Testis (tissue), 2 donors: ENCODE measurements at regions not wholly inside any gene's neighbourhood (a gene's known extent, or its start where the extent isn't known, plus 50 kb on each side); places are given as distances from the start of the nearest gene placed in this dataset.
"Not testable (repeated sequence)": the region's sequence is repeated elsewhere in the genome, so short reads cannot be mapped to it uniquely, and the experiment has no call there.

Experiments used
- DNase-seq: peaks from one replicate; pipeline ENCODE4 v3.0.0-alpha.2; 2019
- H3K27ac ChIP-seq, 2 donors: fragments of 200-600 bp; sonication (generic); one replicate each; pipeline ENCODE4 v1.5.1; 2019
- H3K27me3 ChIP-seq: fragments of 200-600 bp; sonication (generic); one replicate; pipeline ENCODE4 v1.5.1; 2019
- H3K36me3 ChIP-seq: fragments of 200-600 bp; sonication (generic); one replicate; pipeline ENCODE4 v1.5.1; 2017; ENCODE audit warnings: low read depth; ENCODE audit errors: missing control alignments
- H3K4me1 ChIP-seq: fragments of 200-600 bp; sonication (generic); one replicate; pipeline ENCODE4 v1.5.1; 2019
- H3K4me3 ChIP-seq, 2 donors: fragments of 200-600 bp; sonication (generic); one replicate each; pipeline ENCODE4 v1.5.1; 2017 to 2019
- H3K9me3 ChIP-seq: fragments of 200-600 bp; sonication (generic); one replicate; pipeline ENCODE4 v1.5.1; 2017
- CTCF ChIP-seq, 3 experiments: fragments of 450-650 bp in 2 of 3; fragments of 200-600 bp in 1 of 3; sonication (generic) in 1 of 3; IDR thresholded peaks; one replicate each; pipeline ENCODE4 v1.5.1; 2016 to 2019; ENCODE audit warnings: antibody characterized with exemption in 3 of 3, mild to moderate bottlenecking in 2 of 3, moderate library complexity in 1 of 3
- POLR2A ChIP-seq: fragments of 450-650 bp; IDR thresholded peaks from one replicate; pipeline ENCODE4 v1.6.1; 2017; ENCODE audit warnings: antibody characterized with exemption, mild to moderate bottlenecking, moderate library complexity
- WGBS, 2 donors: methylation state at CpG; one replicate each; pipeline ENCODE4 v1.1.5; 2018; 5-methylcytosine and 5-hydroxymethylcytosine counted together
- intact Hi-C: fragments of 100-400 bp; cut with DNase I; formaldehyde crosslinking; loops from one replicate; pipeline ENCODE4 v1.15.1; 2023; ENCODE audit warnings: low total_unique reads

GRCh38 chr9:7315746-7316145, 483.8 kb downstream of the DMAC1 start:
- TF ChIP-seq CTCF (IDR thresholded peaks at IDR 0.05) = no peak
- TF ChIP-seq POLR2A = no peak
- H3K4me3 ChIP-seq = no peak overlapping the region
- no peak overlapping the region for H3K27ac ChIP-seq
- H3K9me3 ChIP-seq = no peaks in the 10 kb centered on the region
- H3K27me3 ChIP-seq = no peaks in the 10 kb centered on the region
- WGBS, 2 donors = 67 to 71% methylated on average over 3 of the region's 3 CpGs
- no peak for DNase-seq
- no peaks in the 10 kb centered on the region for H3K36me3 ChIP-seq
- intact Hi-C loops = no loop called here
- no peaks in the 10 kb centered on the region for H3K4me1 ChIP-seq

- TF ChIP-seq POLR2A = no peak
- no peak for TF ChIP-seq CTCF (IDR thresholded peaks at IDR 0.05)
- 91 to 100% methylated on average over 3 of the region's 3 CpGs for WGBS, 2 donors
- intact Hi-C loops = no loop called here
- H3K4me3 ChIP-seq = no peak overlapping the region
- H3K27ac ChIP-seq = no peak overlapping the region
- H3K27me3 ChIP-seq = no peaks in the 10 kb centered on the region
- no peak for DNase-seq
- no peaks in the 10 kb centered on the region for H3K4me1 ChIP-seq
- no peaks in the 10 kb centered on the region for H3K36me3 ChIP-seq
- H3K9me3 ChIP-seq = no peaks in the 10 kb centered on the region
These were observed 484.5 kb downstream of the DMAC1 start for GRCh38 chr9:7315116-7315515.

- Histone ChIP-seq H3K27ac (no peak overlapping the region), H3K9me3 (no peaks in the 10 kb centered on the region), H3K27me3 (no peaks in the 10 kb centered on the region), H3K36me3 (no peaks in the 10 kb centered on the region), H3K4me3 (no peak overlapping the region), H3K4me1 (no peaks in the 10 kb centered on the region)
- no peak for TF ChIP-seq CTCF (IDR thresholded peaks at IDR 0.05)
- TF ChIP-seq POLR2A = no peak
- DNase-seq = no peak
- 89% methylated on average over 1 of the region's 1 CpG for WGBS, 2 donors
- intact Hi-C loops = no loop called here
These were observed 486.2 kb downstream of the DMAC1 start for GRCh38 chr9:7313389-7313788.

GRCh38 chr9:7309051-7309450, 490.5 kb downstream of the DMAC1 start:
- H3K27ac ChIP-seq, H3K9me3 ChIP-seq, H3K4me1 ChIP-seq, H3K36me3 ChIP-seq, DNase-seq, intact Hi-C loops, H3K27me3 ChIP-seq, H3K4me3 ChIP-seq: not testable (repeated sequence)
- WGBS, 2 donors = 80 to 87% methylated on average over 7 of the region's 7 CpGs

GRCh38 chr9:7305677-7306076, 493.9 kb downstream of the DMAC1 start:
- Histone ChIP-seq H3K9me3 (no peaks in the 10 kb centered on the region), H3K27ac (no peak overlapping the region), H3K4me3 (no peak overlapping the region), H3K27me3 (no peaks in the 10 kb centered on the region), H3K4me1 (no peaks in the 10 kb centered on the region), H3K36me3 (no peaks in the 10 kb centered on the region)
- TF ChIP-seq CTCF (IDR thresholded peaks at IDR 0.05) = no peak
- no peak for TF ChIP-seq POLR2A
- WGBS, 2 donors = 87 to 90% methylated on average over 3 of the region's 3 CpGs
- intact Hi-C loops = no loop called here
- DNase-seq = no peak
